ENCODE measurements at regions not wholly inside any gene's neighbourhood (a gene's known extent, or its start where the extent isn't known, plus 50 kb on each side); places are given as distances from the start of the nearest gene placed in this dataset.

DNA sequence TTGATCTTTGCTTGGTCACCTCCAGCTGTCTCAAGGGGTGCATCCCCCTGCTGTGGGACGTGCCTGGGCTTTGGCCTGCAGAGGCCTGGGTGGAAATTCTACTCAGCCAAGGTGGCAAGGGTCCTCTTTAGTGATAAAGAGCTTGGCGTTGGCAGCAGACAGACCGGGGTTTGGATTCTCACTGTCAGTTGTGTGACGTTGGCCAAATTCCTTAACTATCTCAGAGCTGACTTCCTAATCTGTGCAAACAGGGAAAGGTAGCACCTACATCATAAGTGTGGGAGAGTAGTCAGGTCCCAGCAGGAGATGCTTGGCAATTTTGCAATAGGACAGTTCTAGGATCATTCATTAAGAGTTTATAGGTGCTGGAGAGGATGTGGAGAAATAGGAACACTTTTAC lies 154.3 kb upstream of the GSC start:
- DNase-seq (ENCODE audit: low spot score): no peak

DNA sequence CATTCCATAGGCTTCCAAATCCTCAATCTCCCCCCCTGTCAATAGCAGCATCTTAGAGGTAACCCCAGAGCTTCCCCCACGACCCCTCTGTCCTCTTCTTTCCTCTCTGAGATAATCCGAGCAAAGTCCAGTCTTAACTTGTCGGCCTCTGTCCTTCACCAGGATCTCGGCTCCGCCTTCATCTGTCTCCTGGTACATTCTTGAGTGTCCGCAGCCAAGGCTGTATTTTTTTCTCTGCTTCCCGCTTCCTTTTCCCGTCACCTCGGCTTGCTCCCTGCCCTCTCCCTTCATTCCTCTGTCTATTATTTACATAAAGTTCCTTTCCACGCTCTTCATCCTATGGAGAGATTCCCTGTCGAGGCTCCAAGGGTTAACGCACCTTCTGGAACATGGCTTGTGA lies 153.9 kb upstream of the GSC start:
- peak; percentile 53 for DNase-seq (ENCODE audit: low spot score)

DNA sequence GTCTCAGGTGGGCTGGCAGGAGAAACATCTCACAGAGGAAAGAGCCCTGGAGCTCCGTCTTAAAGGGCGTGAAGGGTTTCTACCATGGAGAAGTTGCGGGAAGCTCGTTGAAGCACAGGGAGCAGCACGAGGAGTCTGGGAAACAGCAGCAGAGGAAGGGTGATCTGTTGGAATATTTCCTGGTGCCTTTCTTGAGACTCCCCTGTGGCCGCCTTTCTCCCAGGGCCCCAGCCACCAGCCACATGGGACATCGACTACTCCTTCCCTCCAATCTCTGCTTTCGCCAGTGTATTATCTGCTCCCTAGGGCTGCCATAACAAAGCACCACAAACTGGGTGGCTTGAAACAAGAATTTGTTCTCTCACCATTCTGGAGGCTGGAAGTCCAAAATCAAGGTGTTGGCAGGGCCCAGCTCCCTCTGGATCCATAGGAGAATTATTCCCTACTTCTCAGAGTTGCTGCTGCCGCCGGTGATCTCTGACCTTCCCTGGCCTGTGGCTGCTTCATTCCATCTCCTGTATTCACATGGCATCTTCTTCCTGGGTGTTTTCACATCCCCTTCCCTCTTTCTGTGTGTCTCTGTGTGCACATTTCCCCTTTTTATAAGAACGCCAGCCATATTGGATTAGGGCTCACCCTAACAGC lies 152.8 kb upstream of the GSC start:
- DNase-seq (ENCODE audit: low spot score): no peak

DNA sequence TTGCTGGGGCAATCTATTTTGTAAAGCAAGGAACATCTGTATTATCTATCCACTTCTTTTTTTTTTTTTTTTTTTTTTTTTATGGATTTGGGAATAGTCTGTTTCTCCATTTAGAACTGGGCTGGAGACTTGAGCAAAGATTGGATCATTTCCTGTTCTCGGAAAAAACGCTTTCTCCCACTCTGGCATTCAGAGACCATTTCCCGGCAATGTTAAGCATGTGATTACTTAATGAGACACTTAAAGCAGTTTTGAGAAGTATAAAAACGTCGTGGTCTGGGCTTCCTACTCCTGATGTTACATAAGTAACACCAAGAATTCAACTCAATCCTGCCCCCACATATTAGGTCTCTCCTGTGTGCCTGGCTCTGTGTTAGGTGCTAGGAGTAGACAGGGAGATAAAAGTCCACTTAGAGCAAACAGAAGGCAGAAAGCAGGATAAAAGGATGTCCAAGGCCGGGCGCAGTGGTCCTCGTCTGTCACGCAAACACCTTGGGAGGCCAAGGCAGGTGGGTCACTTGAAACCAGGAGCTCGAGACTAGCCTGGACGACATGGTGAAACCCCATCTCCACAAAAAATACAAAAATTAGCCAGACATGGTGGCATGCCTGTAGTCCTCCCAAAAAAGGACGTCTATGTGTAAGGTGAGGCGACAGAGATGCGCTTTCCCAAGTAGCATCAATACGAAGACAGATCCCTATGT lies 152.1 kb upstream of the GSC start:
- no peak for DNase-seq (ENCODE audit: low spot score)

DNA sequence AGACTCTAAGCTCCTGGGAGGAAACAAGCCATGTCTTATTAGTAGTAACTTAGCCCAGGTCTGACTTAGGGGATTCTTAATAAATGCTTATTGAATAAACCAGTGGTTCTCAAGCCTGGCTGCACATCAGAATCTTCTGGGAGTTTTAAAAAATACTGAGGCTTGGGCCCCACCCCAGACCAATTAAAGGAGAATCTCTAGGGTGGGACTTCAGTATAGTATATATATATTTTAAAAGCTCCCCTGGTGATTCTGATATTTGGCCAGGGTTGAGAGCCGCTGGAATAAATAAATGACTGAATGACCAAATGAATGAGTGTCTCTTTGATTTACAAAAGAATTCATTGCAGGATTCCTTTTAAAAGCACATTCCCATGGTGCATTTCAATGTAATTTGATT lies 151.5 kb upstream of the GSC start:
- DNase-seq (ENCODE audit: low spot score): no peak

DNA sequence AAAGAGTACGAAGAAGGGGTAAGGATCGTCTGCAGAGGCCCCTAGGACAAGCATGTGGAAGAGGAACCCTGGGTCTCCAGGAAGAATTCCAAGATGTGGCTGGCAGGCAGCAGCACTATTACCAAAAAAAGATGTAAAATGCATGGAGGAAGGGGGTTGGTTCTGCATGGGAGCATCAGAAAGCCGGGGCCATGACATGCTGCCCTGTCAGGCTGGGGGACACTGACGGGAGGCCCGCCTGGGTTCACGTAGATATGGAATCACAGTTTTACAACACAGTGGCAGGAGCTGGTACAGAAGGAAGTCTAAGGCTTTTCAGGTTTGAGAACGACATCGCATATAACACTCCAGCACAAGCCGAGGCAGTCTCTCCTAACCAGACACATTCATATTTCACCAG lies 150.0 kb upstream of the GSC start:
- DNase-seq (ENCODE audit: low spot score): no peak

DNA sequence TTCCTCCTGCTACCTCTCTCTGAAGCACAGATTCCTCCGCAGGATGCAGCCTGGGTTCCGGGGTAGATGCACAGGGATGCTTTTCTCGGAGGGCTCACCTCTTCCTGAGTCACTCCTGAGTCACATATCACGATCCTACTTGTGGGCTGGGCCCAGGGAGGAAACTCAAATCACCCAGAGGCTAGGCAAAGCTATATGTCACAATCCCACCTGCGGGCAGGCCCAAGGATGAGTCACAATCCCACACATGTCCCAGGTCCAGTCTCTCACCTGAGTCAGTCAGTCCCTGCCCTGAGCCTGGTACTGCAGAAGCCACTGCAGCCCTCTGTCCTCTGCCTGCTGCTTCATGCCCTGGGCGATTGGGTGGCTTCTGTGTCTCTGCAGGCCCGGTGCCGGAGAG lies 149.0 kb upstream of the GSC start:
- DNase-seq (ENCODE audit: low spot score): no peak

DNA sequence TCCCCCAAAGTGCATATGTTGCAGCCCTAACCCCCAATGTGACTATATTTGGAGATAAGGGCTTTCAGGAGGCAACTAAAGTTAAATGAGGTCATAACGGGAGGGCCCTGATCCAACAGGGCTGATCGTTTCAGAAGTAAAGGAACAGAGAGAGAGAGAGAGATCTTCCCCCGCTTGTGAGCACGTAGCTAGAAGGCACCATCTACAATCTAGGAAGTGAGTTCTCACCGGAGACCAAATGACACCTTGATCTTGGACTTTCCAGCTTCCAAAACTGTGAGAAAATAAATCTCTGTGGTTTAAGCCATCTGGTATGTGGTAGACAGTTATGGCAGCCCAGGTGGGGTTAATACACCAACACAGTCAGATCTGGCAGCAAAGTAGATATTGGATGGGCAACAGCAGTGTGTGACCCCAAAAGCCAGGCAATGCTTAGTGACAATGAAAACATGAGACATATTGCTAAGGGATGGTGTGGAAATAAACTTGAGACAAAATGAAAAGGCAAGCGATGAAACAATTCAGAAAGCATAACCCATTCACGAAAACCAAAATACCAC lies 147.2 kb upstream of the GSC start:
- no peak for DNase-seq (ENCODE audit: low spot score)

DNA sequence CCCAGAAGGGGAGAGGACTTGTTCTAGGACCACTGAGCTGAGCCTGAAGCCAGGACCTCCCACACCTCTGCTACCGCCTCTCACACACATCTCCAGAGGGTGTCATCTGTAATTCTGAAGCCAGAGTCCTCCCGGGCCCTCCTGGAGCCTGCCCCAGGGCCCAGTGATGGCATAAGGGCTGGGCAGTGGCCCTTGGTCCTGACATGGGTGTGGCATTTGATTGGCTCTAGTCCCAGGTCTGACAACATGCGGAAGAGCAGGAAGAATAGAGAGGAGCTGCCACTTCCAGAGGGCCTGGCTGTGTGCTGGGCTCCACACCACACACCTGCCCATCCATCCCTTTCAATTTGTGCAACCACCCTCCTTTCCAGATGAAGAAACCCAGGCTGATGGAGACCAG lies 144.3 kb upstream of the GSC start:
- peak; percentile 22 for DNase-seq (ENCODE audit: low spot score)

DNA sequence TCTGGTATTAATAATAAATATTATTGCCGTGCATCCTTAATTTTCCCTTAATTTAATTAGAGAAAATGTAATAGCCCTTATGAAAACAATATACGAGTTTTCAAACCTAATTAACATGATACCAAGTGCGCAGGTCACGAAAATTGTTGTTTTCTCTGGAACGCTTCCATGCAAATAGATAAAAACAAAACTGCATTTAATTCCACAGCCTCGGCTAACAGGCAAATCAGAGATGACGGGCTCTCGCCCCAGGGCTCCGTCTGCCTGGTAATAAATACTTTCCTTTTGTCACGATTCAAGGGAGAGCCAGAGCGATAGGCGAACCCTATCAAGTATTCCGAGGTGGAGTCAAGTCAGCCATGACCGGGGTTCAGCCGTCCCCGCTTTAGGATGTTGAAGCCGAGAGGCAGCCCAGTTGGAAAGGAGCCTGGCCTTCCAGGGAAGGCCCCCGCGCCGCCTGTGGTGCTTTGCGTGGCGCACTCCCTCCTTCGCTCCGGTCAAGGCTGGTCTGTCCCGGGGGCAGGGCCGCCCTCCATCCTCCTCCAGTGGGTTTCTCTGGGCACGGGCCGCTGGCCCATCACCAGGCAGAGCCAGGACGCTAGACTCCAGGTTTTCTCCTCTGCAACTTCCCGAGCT lies 137.8 kb upstream of the GSC start:
- DNase-seq (ENCODE audit: low spot score): no peak

DNA sequence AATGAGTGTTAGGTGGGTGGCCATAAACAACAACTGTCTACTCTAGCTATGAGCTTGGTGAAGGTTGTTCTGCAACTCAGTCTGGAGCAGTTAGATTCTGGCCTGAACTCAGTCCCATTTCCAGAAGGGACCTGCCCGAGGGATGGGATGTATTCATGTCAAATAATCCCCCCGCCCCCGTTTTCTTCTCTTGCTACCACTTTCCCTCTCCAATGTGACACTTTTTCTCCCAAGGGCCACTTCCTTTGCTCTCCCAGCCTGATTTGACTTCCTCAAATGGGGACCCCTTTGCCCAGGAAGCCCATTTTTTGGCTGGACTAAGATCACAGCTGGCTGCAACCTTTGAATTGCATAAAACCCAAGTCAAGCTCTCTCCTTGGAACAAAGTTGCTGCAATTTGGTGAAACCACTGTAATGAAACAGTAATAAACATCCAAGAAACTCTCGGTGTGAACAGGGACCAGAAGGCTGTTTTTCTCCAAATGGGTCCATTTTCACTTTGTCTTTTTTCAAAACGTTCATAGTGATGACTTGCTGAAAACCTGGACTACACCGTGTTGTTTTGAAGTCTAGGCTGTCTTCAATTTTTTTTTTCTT lies 137.2 kb upstream of the GSC start:
- no peak for DNase-seq (ENCODE audit: low spot score)

DNA sequence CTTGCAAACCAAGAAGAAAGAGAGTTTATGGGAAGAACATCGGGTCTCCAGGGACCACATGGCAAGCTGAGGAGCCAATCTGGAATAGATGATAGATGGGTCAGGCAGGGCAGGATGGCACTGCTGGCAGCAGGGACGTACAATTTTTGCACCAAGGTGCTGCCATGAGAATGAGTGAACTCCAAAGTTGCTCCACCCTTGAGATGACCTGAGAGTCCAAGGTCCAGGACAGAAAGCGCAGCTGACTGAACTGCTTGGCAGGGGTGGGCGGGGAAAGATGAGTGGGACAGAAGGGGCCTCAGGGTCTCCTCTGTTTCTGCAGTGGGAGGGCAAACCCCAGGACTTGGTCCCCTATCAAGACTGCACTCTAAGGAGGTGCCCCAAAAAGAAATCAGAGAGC lies 136.7 kb upstream of the GSC start:
- no peak for DNase-seq (ENCODE audit: low spot score)

DNA sequence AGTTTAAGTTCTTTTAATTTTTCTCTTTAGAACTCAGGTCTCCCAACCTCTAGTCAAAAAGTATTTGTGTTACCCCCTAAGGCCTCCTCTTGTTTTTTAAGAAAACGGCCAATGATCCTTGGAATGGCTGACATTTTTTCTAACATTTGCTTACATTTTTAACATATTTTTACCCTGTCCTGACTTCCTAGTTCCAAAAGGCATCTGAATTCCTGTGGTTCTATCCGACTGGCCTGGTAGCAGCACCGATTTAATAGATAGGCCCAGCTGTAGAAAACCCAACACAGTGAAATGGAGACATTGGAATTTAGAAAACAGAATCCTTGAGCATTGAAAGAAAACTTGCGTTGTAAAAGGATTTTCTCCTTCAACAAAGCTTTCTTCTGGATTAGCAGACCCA lies 134.7 kb upstream of the GSC start:
- DNase-seq (ENCODE audit: low spot score): no peak

DNA sequence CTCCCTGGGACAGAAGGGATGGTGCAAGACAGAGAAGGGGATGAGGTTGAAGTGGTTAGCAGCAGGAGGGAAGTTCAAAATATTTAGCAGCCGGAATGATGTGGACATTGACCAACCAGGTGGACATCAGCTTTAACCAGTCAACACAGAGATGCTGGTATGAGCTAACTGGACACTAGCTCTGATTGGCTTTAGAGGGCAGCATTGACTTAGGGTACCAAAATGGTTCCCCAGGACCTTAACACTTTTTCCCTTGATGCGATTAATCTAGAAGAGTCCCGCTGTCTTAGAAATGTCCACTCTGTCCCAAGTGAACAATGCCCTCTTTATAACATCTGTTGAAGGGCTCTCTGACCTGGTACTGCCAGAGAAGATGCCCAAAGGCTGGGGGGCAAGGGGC lies 134.0 kb upstream of the GSC start:
- DNase-seq (ENCODE audit: low spot score): no peak

DNA sequence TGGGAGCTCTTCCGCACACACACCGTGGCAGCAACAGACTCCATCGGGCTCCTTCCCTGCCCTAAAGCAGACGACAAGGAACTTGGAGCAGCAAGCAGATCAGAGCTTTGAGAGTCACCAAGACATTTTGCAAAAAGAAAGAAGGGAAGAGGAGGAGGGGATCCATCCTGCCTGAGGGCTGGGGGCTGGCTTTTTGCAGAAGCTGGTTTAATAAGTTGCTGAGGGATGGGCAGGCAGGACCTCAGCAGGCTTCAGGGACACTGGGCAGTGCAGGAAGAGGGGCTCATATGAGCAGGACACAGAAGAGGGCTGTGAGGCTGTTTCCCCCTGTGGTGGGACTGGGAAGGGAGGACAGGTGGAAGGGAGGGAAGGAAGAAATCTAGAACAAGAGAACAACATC lies 133.4 kb upstream of the GSC start:
- DNase-seq (ENCODE audit: low spot score): no peak

DNA sequence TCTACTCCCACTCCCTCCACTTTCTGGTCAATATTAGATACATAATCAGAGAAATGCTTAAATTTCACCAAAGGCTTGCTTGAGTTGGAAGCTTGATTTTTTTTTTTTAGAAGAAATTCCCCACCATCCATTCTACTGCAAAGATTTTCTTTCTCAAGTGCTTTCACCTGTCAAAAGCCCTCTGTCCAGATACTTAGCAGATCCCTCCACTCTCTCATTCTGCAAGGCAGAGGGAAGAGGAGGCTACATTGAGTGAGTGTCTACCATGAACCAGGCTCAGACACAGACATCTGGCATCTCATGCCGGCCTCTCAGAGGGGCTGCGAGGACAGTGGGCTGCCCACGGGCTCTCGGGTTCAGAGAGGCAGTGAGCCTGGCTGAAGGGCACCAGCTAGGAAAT lies 127.6 kb upstream of the GSC start:
- no peak for DNase-seq (ENCODE audit: low spot score)

DNA sequence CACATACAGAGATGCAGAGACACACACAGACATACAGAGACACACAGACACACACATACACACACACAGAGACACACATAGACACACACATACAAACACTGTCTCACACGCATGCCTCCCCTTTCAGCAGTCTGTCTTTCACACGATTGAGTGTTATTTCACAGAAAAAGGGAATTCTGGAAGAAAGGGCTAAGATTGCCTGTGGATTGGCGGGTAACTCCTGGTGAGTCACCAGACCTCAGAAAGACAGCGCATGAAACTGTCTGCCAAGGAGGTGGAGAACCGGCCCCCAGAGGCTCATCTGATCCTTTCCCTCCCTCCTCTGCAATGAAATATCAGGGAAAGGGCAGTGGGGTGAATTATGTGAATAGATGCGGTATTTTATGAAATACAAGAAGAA lies 127.2 kb upstream of the GSC start:
- no peak for DNase-seq (ENCODE audit: low spot score)

DNA sequence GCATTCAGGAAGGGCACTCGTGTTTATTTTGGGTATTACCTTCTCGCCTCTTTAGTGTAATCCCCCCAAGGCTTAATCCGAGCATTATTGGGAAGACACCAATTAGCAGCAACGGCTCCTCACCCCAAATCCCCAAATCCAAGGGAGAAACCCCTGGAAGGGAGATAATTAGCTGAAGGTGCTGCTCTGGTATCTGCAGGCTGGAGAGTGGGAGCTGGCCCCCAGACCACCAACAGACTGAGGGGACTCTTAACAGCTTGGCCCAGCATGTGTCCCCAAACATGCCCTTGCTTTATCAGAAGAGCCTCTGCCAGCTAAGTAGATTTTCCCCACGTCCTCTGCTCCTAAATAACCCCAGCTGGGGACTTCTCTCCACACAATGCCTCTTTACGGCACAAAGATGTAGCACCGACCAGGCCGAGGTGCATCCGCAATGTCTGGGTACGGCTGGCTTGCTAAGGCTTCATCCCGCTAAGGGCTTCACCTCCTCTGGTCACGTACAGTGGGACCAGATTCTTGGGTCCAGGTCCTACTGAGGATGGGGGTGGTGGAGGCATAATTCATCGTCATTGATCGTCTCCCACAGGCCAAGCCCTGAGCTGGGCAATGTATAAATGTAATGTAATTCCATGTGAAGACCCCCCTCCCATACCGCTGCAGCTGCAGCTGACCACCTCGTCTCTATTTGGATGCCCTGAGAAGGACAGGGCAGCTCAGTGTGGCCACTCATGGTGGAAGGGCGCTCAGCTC lies 123.7 kb upstream of the GSC start:
- no peak for DNase-seq (ENCODE audit: low spot score)

DNA sequence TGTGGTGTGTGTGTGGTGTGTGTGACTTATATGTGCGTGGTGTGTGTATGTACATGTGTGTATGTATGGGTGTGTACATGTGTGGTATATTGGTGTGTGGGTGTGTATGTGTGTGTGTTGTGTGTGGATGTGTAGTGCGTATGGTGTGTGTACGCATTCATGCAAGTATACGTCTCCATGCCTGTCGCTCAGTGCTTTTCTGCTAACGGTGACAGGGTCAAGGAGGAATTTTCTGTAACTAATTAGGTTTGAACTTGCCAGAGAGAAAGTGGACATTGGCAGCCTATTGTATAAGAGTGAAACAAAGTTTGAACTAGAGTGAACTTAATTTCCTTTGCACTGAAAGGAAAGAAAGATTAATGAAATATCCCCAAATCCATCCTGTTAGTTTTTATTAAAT lies 120.9 kb upstream of the GSC start:
- DNase-seq (ENCODE audit: low spot score): no peak

DNA sequence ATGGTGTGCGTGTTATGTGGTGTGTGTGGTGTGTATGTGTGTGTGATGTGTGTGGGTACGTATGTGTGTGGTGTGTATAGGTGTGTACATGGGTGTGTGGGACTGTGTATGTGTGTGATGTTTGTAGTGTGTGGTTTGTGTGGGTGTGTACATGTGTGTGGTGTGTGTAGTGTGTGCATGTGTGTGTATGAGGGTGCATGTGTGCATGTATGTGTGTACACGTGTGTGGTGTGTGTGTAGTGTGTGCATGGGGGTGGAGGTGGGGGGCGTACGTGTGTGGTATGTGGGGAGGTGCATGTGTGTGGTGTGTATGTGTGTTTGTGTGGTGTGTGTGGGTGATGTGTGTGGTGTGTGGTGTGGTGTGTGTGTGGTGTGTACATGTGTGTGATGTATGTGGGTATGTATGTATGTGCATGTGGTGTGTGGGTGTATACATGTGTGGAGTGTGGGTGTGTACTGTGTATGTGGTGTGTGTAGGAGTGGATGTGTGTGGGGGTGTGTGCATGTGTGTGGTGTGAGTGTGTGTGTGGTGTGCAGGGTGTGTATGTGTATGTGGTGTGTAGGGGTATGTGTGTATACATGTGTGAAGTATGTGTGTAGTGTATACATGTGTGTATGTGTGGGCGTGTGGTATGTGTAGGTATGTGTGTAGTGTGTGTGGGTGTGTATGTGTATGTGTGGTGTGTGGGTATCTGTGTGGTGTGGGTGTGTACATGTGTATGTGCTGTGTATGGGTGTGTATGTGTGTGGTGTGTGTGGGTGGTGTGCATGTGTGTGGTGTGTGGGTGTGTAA lies 119.8 kb upstream of the GSC start:
- no peak for DNase-seq (ENCODE audit: low spot score)

DNA sequence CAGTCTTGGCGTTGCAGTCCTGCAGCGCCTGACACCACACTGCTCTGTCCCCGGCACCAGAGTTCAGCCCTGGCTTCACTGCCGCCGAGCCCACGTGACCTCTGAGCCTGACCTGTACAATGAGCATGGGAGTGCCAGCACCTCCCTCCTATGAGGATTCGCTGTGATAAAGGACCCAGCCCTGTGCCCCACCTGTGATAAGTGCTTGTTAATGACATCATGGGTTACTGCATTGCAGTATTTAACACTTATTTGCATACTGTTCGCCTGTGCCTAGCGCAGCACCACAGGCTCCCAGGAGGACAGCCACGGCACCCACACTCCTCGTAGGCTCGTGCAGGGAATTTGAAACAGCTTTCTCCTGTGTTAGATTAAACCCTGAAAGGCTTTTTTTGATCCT lies 118.2 kb upstream of the GSC start:
- DNase-seq (ENCODE audit: low spot score): peak; percentile 50
